GM18867 (cell line): ENCODE measurements at regions not wholly inside any gene's neighbourhood (a gene's known extent, or its start where the extent isn't known, plus 50 kb on each side); places are given as distances from the start of the nearest gene placed in this dataset.

Experiments used
- ATAC-seq: cut with Tn5 transposase; IDR thresholded peaks from one replicate; pipeline ENCODE4 v1.9.1; 2021; ENCODE audit warnings: mild to moderate bottlenecking, moderate library complexity; ENCODE audit not compliant: unreplicated experiment

DNA sequence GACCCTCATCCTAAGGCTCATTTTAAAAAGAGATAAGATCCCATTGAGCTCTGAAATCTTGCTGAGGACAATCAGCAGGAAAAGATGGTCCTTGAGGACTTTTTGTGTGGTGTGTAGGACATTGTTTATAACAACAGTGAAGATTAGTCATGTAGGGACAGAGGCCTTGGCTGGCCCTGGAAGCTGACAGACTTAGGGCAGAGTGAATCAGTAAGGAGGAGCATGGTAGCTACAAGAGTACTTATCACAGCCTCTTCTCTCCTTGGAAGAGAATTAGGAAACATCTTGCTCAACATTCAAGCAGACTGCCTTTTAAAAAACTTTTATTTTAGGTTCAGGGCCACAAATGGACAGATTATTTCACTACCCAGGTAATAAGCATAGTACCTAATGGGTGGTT is 665.9 kb upstream of the SALL1 start:
- no peak for ATAC-seq

DNA sequence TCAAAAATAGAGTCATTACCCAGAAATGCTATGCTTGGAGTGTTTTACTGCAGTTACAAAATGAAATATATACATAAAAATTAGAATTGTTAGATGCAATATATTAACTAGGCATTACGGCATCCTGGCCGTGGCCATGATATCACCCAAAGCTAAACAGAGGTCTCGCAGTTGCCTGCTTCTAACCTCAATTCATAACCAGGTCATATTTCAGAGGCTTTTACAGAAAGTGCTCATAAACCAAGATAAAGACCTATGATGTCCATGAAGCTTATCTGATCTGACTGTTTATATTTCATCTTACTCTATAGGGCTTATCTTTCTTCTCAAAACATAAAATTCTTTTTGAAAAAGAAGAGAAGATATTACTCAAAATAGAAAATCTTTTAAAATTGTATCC is 664.5 kb upstream of the SALL1 start:
- no peak for ATAC-seq

DNA sequence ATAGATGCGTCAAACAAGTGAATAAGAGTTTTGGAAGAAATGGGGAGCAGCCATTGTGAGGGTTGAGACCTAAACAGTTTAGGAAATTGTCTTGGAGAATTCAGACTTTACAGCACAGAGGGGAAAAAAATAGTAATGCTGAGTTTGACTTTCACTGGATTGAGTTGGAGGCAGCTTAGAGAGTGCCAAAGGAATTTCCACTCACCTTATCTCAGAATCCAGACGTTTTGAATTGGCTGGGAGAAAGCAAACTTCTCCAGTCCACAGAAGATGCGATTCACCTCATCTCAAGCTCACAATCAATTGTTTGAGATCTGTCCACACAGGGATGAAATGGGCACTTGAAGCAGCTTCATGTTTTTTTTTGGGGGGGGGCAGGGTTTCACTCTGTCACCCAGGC is 663.5 kb upstream of the SALL1 start:
- ATAC-seq: no peak

DNA sequence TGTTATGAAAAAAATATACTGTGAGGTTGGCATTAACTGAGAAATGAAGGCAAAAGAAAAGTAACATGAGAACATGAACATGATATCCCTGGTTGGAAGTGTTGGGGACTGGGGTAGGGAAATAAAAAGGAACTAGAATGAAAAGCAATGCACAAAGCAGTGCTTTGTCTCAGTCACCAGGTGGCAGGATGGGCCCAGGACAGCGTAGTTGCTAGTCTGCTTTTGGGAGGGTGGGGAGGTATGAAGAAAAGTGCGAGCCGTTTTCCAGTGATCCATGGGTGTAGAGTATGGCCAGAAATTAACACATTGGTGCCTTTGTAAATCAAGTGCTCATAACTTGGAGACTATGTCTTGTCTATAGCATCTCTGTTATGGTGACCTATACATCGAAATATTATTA is 662.5 kb upstream of the SALL1 start:
- ATAC-seq: no peak

DNA sequence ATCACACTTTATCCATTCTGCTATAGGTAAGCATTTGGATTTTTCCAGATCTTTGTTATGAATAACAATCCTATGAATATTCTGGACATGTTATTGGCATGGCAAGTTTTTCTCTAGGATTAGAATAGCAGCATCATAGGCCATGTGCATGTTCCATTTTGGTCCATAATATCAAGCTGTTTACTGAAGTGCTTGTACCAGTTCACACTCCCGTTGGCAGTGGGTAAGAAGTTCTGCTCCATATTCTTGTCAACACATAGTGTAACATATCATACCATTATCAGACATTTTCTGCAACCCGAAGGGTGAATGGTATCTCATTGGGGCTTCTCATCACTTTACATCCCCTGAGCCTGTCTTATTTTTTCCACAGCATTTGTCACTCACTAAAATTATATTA is 661.9 kb upstream of the SALL1 start:
- no peak for ATAC-seq

DNA sequence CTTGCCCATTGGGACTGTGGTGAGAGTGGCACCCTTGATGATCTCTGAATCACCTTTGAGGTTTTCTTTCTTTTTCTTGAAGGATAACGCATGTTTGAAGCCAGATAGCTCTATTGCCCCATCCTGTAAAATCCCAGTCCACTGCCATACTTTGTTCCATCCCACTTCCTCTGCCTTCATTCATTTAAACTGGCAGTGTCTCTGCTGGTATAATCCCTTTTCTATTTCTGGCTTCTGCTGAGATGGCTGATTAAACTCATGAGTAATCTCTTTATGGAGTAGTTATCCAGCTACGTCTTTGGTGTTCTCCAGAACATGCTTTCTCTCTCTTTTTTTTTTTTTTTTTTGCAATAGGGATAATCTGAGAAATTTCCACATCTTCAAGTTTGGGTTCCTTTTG is 656.5 kb upstream of the SALL1 start:
- ATAC-seq: no peak

DNA sequence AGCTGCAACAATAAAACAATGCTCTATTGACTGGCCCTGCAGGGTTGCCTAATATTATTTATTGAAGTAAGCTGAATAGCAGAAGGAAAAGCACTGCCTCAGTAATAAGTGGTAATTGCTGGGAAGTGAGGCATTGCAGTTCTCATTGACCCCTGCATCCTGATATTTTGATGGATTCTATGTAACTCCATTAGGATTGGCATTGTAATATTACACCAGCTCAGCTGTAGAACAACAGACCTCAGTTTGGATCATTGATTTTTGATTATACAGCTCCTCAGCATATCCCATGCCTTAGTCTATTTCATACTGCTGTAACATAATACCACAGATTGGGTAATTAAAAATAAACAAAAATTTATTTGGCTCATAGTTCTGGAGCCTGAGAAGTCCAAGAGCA is 650.6 kb upstream of the SALL1 start:
- no peak for ATAC-seq

DNA sequence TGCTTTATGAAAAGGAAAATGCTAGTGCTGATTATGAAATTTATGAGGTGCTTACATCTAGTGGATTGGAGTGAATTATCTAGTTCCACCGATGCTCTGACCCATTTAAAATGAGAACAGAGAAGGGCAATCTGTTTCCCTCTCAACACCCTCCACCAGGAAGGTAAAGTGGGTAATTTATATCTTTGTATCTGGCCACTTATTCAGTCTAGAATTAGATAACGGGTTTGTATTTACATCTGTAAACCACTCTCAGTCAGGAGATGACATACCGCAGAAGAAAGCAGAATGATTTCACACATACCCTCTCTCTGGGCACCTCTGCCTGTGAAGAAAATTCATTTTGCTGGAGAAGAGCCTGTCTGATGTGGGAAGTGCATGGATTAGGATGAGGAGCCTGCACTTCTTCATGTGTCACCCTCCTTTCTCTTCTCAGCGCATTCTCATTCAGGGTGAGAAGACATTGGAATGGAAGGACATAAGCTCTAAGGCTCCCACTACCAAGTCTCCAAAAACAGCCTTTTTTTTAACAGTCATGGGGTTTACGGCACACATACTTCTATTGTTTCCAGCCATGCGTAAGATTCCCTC is 646.7 kb upstream of the SALL1 start:
- ATAC-seq: no peak

DNA sequence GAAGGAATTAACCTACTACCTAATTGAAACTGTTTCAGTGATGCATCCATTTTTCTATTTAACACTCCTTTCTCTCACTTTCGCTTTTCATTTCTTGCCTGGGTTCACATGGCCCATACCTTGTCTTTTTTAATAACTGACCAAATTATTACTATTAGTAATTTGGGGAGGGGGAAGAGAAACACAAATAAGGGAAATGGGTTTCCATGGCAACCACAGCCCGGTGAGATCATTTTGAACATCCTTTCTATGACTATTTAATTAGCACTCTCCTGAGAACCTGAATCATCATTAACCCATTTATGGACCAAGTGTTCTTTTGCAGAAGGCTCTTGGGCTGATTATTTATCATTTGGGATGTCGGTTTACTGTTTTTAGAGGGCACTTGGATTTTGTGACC is 628.2 kb upstream of the SALL1 start:
- no peak for ATAC-seq

DNA sequence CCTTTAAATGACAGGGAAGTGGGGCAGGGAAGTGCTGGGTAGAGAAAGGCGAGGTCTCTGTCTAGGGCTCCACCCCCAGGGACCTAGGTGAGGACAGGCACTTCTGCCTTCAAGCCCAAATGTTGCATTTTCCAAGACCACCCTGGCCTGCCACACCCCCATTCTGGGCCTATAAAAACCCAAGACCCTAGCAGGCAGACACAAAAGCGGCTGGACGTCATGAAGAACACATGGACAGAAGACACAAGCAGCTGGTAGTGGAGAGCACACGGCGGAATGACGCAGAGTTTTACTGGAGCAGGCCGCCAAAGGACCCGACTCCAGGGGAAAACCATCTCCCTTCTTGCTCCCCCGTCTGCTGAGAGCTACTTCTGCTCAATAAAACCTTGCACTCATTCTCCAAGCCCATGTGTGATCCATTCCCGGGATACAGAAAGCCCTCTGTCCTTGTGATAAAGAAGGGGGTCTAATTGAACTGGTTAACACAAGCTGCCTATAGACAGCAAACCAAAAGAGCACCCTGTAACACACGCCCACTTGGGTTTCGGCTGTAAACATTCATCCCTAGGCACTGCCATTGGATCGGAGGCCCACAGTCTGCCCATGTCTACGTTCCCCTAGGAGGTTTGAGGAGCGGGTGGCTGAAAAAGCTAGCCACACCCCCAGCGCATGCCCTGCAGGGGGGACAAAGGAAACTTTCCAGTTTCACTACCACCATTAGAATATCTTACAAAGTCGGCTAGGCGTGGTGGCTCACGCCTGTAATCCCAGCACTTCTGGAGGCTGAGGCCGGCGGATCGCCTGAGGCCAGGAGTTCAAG is 622.2 kb upstream of the SALL1 start:
- ATAC-seq: no peak

DNA sequence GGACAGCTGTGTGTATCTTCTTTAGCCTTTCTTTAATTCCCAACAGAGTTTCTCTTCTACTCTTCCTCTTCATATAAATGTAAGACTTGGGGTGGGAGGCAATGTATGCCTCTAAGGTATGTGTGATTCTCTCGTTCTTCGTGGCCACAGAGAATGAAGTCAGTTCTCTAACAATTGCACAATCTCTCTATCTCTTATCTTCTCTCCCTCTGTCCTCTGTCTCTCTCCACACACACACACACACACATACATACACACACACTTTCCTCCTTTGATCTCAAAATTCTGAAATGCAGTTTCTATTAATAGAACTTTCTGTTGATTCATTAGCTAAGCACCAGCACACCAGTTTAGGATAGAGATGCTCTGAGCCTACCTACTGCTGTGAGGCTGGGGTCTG is 615.7 kb upstream of the SALL1 start:
- ATAC-seq: no peak

DNA sequence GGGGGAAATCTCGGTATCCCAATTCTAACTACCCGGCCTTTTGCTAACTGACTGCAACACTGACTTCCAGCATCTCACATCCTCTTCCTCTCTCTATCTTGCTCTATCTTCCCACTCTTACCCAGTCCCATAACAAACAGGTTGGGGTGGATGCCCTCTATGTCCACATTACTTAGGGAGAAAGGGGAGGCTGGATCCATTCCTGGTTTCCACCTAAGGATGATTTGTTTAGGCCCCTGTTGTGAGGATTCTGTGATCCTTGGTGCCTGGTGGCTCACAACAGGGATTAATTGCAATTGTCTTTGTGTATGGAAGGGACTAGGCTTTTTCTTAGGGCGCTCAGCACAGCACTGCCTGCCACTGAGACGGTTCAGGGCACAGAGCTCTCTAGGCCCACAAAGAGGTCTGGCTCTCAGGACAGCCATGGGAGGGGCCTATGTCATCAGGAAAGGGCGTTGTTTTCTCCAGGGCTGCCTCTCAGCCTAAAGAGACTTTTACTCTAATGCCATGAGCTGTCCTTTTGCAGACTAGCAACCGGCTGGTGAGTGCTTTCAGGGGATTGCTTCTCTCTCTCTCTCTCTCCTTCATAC is 612.1 kb upstream of the SALL1 start:
- no peak for ATAC-seq

DNA sequence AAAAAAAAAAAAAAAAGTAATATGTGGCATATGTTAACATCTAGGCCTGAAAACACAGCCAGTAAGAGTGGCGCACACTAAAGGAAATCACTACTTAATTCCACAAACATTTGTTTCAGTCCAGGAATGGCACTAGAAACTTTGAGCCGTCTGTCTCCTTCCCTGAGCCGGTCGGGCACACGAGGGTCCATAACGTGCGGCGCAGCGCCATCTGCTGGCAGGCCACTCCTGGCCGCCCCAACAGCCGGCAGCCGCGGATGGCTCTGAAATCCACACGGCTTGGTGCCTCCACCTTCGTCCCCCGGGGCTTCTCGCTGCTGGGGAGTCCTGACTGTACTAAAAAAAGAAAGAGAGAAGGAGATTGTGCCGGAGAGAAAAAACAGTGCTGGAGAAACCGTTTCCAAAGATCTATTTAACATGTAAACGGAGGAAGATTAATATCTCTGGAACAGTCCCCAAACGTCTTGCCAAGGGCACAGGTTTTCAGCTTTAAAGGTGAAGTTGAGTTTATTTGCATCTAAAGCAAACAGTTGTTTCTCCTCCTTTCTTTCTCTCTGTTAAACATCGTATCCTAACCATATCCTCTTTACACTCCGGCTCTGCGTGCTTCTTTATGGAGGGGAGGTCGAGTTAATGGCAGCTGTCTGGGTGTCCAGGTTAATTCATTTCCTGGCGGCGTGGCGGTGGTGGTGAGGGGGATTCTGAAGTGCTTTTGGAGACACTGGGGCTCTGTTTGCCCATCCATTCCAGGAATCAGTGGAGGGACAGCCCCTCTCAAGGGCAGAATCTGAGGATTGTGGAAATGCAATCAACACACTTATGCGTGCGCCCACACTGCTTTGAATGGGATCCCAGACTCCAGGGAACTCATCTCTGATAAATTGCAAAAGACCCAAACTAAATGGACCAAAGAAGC is 611.3 kb upstream of the SALL1 start:
- peak; percentile 95 for ATAC-seq

DNA sequence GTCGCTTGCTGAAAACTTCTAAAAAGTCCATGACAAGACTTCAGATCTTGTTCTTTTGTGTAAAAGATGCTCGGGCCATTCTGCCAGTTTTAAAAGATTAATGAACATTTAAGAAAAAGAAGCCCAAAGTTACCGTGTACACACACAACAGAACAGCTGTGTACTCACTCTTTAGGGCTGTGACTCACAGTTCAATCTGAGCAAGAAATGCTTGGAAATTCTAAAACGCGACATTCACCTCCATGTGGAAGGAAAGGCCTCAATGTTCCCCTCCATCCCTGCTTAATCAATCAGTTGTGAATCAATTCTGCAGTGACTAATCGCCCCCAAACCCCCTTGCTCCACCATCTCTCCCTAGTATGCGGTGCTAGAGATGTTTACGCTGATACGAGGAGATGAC is 609.9 kb upstream of the SALL1 start:
- no peak for ATAC-seq

DNA sequence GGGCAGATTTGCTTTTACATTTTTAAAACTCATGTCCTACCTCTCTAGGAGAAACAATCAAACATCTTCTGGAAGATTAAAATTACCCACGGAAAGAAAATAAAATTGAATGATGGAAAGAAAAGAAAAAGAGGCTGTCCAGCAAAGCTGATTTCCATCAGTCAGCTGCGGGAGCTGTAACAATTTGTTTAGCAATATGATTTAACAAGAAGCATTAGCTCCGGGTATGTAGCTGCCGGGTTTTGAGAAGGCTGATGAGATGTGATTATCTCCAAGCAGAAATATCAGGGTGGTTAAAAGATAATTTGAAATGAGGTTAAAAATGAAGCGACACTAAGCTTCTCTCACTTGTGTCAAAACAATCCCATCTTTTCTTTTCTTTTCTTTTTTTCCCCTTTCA is 608.9 kb upstream of the SALL1 start:
- ATAC-seq: no peak

DNA sequence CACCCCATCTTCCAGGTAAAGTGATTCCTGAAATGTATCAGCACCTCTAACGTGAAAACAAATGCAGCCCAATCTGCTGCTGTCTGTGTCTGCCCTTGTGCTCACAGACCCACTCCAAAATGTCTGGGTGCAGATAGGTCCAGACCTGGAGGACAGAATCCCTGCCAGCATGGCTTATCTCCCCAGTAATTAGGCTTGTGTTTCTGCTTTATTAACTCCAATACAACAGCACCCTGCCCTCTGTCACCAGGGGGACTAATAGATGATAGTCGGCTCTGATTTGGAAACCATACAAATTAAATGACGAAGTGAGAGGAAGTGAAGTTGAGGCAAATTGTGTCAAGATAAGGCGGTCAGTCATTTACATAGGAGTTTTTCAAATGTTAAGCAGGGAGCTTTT is 608.3 kb upstream of the SALL1 start:
- no peak for ATAC-seq

DNA sequence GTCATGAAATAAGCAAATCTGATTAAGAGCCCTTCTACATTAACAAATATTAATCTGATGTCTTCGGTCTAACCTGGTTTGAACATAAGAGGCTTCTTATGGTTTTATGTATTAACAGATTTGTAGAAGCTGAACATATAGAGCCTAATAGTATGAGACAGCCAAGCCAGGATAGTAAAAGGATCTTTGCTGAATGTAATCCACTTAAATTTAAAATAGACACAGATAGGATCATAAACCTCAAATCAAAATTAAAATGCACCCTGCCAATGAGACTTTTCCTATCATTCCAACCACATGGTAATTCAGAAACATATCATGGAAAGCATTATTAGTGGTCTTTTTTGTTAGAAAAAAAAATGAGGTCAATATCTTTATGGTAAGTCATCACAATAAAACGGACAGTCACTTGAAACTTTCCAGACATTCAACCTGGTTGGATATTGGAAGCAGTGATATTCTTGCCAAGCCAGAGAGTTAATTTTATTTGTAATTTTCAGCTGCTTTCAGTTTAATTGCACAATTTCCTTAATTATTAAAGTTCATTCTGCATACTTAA is 606.9 kb upstream of the SALL1 start:
- ATAC-seq: no peak

DNA sequence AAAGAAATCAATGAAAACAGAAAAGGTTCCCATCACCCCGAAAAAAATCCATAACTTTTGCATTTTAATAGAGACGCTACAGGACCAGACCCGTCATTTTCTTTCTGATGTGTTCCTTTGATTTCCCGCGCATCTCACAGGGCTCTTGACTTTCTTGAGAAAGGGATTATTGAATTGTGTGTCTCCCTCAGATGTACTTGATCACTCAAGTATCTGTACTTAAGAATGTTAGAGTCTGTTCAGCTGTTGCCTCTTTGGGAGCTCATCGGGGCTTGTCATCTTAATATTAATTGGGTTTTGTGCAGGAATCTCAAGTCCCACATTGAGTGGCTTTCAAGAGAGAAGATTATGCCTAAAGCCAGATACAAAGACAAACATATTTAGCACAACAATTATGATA is 606.4 kb upstream of the SALL1 start:
- no peak for ATAC-seq

DNA sequence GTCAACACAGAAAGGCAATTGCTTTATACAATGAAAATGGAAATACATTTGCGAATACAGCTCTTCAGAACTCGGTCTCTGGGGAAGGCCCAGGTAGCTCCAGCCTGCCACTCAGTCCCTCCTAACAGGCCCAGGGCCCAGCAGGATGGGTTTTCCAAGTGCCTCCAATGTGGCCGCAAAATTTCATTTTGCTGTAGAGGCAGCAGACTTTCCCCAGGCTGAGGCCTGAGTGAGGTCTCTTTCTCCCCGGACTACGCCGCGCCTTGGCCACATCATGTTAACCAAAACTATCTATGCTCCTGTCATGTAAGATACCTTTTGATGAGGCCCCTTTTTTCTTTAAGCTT is 606.0 kb upstream of the SALL1 start:
- no peak for ATAC-seq

DNA sequence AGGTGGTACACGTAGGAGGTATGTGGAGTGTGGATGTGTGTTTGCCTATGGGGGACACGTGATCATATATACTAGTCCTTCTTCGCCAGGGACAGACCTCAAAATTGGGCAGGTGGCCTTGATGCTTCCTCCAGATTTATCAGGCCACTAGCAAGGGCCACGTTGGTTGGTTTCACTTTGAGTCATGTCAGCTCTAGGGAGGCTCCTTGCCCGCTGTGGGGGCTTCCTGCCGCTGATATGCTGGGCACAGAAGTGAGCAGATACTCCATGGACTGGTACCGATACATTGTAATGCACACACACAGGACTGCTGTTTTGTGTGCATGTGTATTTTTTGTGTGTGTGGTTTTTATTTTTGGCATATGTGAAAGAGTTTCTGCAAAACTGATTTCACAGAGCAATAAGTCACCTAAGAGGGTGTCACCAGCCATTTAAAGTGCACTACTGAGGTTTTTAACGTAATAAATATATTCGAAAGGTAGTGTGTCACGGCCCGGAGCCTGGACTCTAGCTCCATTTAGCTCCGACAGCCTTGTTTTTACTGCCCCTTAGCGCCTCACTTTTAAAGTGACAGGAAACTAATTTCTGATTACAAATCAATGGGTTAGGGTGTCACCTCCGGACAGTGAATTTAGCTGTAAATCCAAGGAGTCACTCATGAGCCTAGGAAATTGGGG is 605.5 kb upstream of the SALL1 start:
- ATAC-seq: no peak
